ENCODE measurements at regions not wholly inside any gene's neighbourhood (a gene's known extent, or its start where the extent isn't known, plus 50 kb on each side); places are given as distances from the start of the nearest gene placed in this dataset.
"Not testable (repeated sequence)": the region's sequence is repeated elsewhere in the genome, so short reads cannot be mapped to it uniquely, and the experiment has no call there.

- Histone ChIP-seq H3K4me1 (ENCODE audit: control insufficient read depth in 1 of 2, insufficient read depth in 2 of 2, low read length in 2 of 2) (no peaks in the 10 kb centered on the region), H3K4me3 (ENCODE audit: low read depth, low read length) (no peak overlapping the region), H3K27ac (ENCODE audit: low read depth, low read length) (no peak overlapping the region), H3K23ac (ENCODE audit: low read length) (no peak overlapping the region), H2BK5ac (ENCODE audit: low read depth, low read length, poor library complexity) (no peak overlapping the region), H3K36me3 (ENCODE audit: control insufficient read depth in 1 of 2, insufficient read depth in 2 of 2, low read length in 2 of 2) (no peaks in the 10 kb centered on the region), H4K91ac (ENCODE audit: low read depth, low read length) (no peak overlapping the region), H3K79me2 (ENCODE audit: control insufficient read depth, insufficient read depth, low read length, poor library complexity) (no peaks in the 10 kb centered on the region), H4K12ac (ENCODE audit: low read depth, low read length) (no peak overlapping the region), H3K4me2 (ENCODE audit: low read length) (no peak overlapping the region), H3K4ac (ENCODE audit: low read depth, low read length) (no peak overlapping the region), H4K8ac (ENCODE audit: low read depth, low read length) (no peak overlapping the region), H3K9ac (ENCODE audit: low read length) (no peak overlapping the region), H3K14ac (ENCODE audit: low read length) (no peak overlapping the region), H2BK12ac (ENCODE audit: low read length) (no peak overlapping the region), H2BK120ac (ENCODE audit: insufficient read depth, low read length, poor library complexity) (no peak overlapping the region), H2AFZ (ENCODE audit: insufficient read depth, low read length, poor library complexity) (no peak overlapping the region), H3K27me3 (ENCODE audit: insufficient read depth, low read length) (no peaks in the 10 kb centered on the region), H3K79me1 (ENCODE audit: low read length) (no peaks in the 10 kb centered on the region), H2AK5ac (ENCODE audit: low read length) (no peak overlapping the region), H3K18ac (ENCODE audit: low read length) (no peak overlapping the region), H3K9me3 (ENCODE audit: insufficient read depth, low read depth, low read length) (no peaks in the 10 kb centered on the region)
- no CpG with 5 or more reads among the region's 13 CpGs for WGBS (ENCODE audit: extremely low coverage, insufficient coverage, insufficient read length)
- no peak for DNase-seq
Measured at GRCh38 chr19:29882719-29883105, 59.3 kb upstream of the URI1 start.

- no peak overlapping the region for H3K4me2 ChIP-seq (ENCODE audit: low read length)
- H3K36me3 ChIP-seq (ENCODE audit: control insufficient read depth in 1 of 2, insufficient read depth in 2 of 2, low read length in 2 of 2), result no peaks in the 10 kb centered on the region
- H2BK12ac ChIP-seq (ENCODE audit: low read length), result no peak overlapping the region
- no peak overlapping the region for H4K12ac ChIP-seq (ENCODE audit: low read depth, low read length)
- no peak overlapping the region for H2BK120ac ChIP-seq (ENCODE audit: insufficient read depth, low read length, poor library complexity)
- no peak overlapping the region for H4K8ac ChIP-seq (ENCODE audit: low read depth, low read length)
- no peak overlapping the region for H4K91ac ChIP-seq (ENCODE audit: low read depth, low read length)
- no peaks in the 10 kb centered on the region for H3K79me2 ChIP-seq (ENCODE audit: control insufficient read depth, insufficient read depth, low read length, poor library complexity)
- no peak overlapping the region for H3K4me3 ChIP-seq (ENCODE audit: low read depth, low read length)
- no peaks in the 10 kb centered on the region for H3K4me1 ChIP-seq (ENCODE audit: control insufficient read depth in 1 of 2, insufficient read depth in 2 of 2, low read length in 2 of 2)
- no CpG with 5 or more reads among the region's 2 CpGs for WGBS (ENCODE audit: extremely low coverage, insufficient coverage, insufficient read length)
- H3K79me1 ChIP-seq (ENCODE audit: low read length), result no peaks in the 10 kb centered on the region
- H3K4ac ChIP-seq (ENCODE audit: low read depth, low read length), result no peak overlapping the region
- no peaks in the 10 kb centered on the region for H3K9me3 ChIP-seq (ENCODE audit: insufficient read depth, low read depth, low read length)
- H3K14ac ChIP-seq (ENCODE audit: low read length), result no peak overlapping the region
- H3K9ac ChIP-seq (ENCODE audit: low read length), result no peak overlapping the region
- H3K27ac ChIP-seq (ENCODE audit: low read depth, low read length), result no peak overlapping the region
- no peak overlapping the region for H2AFZ ChIP-seq (ENCODE audit: insufficient read depth, low read length, poor library complexity)
- H3K27me3 ChIP-seq (ENCODE audit: insufficient read depth, low read length), result no peaks in the 10 kb centered on the region
- no peak overlapping the region for H3K18ac ChIP-seq (ENCODE audit: low read length)
- H3K23ac ChIP-seq (ENCODE audit: low read length), result no peak overlapping the region
- no peak for DNase-seq
- H2AK5ac ChIP-seq (ENCODE audit: low read length), result no peak overlapping the region
- no peak overlapping the region for H2BK5ac ChIP-seq (ENCODE audit: low read depth, low read length, poor library complexity)
Measured at GRCh38 chr19:29884044-29884443, 58.0 kb upstream of the URI1 start.

- DNase-seq, result no peak
- no peaks in the 10 kb centered on the region for H3K4me1 ChIP-seq (ENCODE audit: control insufficient read depth in 1 of 2, insufficient read depth in 2 of 2, low read length in 2 of 2)
- no peaks in the 10 kb centered on the region for H3K79me1 ChIP-seq (ENCODE audit: low read length)
- H4K12ac ChIP-seq (ENCODE audit: low read depth, low read length), result no peak overlapping the region
- H3K79me2 ChIP-seq (ENCODE audit: control insufficient read depth, insufficient read depth, low read length, poor library complexity), result no peaks in the 10 kb centered on the region
- H4K91ac ChIP-seq (ENCODE audit: low read depth, low read length), result no peak overlapping the region
- H3K36me3 ChIP-seq (ENCODE audit: control insufficient read depth in 1 of 2, insufficient read depth in 2 of 2, low read length in 2 of 2), result no peaks in the 10 kb centered on the region
- H2BK5ac ChIP-seq (ENCODE audit: low read depth, low read length, poor library complexity), result no peak overlapping the region
- no peaks in the 10 kb centered on the region for H3K27me3 ChIP-seq (ENCODE audit: insufficient read depth, low read length)
- no peak overlapping the region for H2AFZ ChIP-seq (ENCODE audit: insufficient read depth, low read length, poor library complexity)
- H3K14ac ChIP-seq (ENCODE audit: low read length), result no peak overlapping the region
- no peak overlapping the region for H4K8ac ChIP-seq (ENCODE audit: low read depth, low read length)
- H2BK12ac ChIP-seq (ENCODE audit: low read length), result no peak overlapping the region
- H2BK120ac ChIP-seq (ENCODE audit: insufficient read depth, low read length, poor library complexity), result no peak overlapping the region
- no peak overlapping the region for H3K9ac ChIP-seq (ENCODE audit: low read length)
- WGBS (ENCODE audit: extremely low coverage, insufficient coverage, insufficient read length), result no CpG with 5 or more reads among the region's 9 CpGs
- H3K18ac ChIP-seq (ENCODE audit: low read length), result no peak overlapping the region
- no peak overlapping the region for H3K4me2 ChIP-seq (ENCODE audit: low read length)
- H3K4me3 ChIP-seq (ENCODE audit: low read depth, low read length), result no peak overlapping the region
- no peaks in the 10 kb centered on the region for H3K9me3 ChIP-seq (ENCODE audit: insufficient read depth, low read depth, low read length)
- H3K27ac ChIP-seq (ENCODE audit: low read depth, low read length), result no peak overlapping the region
- H3K23ac ChIP-seq (ENCODE audit: low read length), result no peak overlapping the region
- H3K4ac ChIP-seq (ENCODE audit: low read depth, low read length), result no peak overlapping the region
- H2AK5ac ChIP-seq (ENCODE audit: low read length), result no peak overlapping the region
Measured at GRCh38 chr19:29884466-29884865, 57.6 kb upstream of the URI1 start.

- not testable (repeated sequence) for H3K27me3 ChIP-seq (ENCODE audit: insufficient read depth, low read length); H4K91ac ChIP-seq (ENCODE audit: low read depth, low read length); H3K4ac ChIP-seq (ENCODE audit: low read depth, low read length); H3K14ac ChIP-seq (ENCODE audit: low read length); H3K9me3 ChIP-seq (ENCODE audit: insufficient read depth, low read depth, low read length); H3K36me3 ChIP-seq (ENCODE audit: control insufficient read depth in 1 of 2, insufficient read depth in 2 of 2, low read length in 2 of 2); H4K12ac ChIP-seq (ENCODE audit: low read depth, low read length); H3K79me1 ChIP-seq (ENCODE audit: low read length); H3K18ac ChIP-seq (ENCODE audit: low read length); H2BK120ac ChIP-seq (ENCODE audit: insufficient read depth, low read length, poor library complexity); H2AFZ ChIP-seq (ENCODE audit: insufficient read depth, low read length, poor library complexity); H3K79me2 ChIP-seq (ENCODE audit: control insufficient read depth, insufficient read depth, low read length, poor library complexity); H4K8ac ChIP-seq (ENCODE audit: low read depth, low read length); H3K23ac ChIP-seq (ENCODE audit: low read length); H3K27ac ChIP-seq (ENCODE audit: low read depth, low read length); H3K9ac ChIP-seq (ENCODE audit: low read length); H2BK12ac ChIP-seq (ENCODE audit: low read length); DNase-seq; H2BK5ac ChIP-seq (ENCODE audit: low read depth, low read length, poor library complexity); H3K4me3 ChIP-seq (ENCODE audit: low read depth, low read length); H3K4me2 ChIP-seq (ENCODE audit: low read length); H3K4me1 ChIP-seq (ENCODE audit: control insufficient read depth in 1 of 2, insufficient read depth in 2 of 2, low read length in 2 of 2); H2AK5ac ChIP-seq (ENCODE audit: low read length)
- WGBS (ENCODE audit: extremely low coverage, insufficient coverage, insufficient read length), result no CpG with 5 or more reads among the region's 7 CpGs
Measured at GRCh38 chr19:29886106-29886505, 55.9 kb upstream of the URI1 start.
